Stimulated activated naive CD4-positive, alpha-beta T cell treated with Interleukin-2 at 50 U/mL for 16 hours (primary cell): ENCODE measurements at regions not wholly inside any gene's neighbourhood (a gene's known extent, or its start where the extent isn't known, plus 50 kb on each side); places are given as distances from the start of the nearest gene placed in this dataset.

Experiments
- DNase-seq: peaks from one replicate; lab custom pipeline; 2025; lab: John Stamatoyannopoulos, UW

DNA sequence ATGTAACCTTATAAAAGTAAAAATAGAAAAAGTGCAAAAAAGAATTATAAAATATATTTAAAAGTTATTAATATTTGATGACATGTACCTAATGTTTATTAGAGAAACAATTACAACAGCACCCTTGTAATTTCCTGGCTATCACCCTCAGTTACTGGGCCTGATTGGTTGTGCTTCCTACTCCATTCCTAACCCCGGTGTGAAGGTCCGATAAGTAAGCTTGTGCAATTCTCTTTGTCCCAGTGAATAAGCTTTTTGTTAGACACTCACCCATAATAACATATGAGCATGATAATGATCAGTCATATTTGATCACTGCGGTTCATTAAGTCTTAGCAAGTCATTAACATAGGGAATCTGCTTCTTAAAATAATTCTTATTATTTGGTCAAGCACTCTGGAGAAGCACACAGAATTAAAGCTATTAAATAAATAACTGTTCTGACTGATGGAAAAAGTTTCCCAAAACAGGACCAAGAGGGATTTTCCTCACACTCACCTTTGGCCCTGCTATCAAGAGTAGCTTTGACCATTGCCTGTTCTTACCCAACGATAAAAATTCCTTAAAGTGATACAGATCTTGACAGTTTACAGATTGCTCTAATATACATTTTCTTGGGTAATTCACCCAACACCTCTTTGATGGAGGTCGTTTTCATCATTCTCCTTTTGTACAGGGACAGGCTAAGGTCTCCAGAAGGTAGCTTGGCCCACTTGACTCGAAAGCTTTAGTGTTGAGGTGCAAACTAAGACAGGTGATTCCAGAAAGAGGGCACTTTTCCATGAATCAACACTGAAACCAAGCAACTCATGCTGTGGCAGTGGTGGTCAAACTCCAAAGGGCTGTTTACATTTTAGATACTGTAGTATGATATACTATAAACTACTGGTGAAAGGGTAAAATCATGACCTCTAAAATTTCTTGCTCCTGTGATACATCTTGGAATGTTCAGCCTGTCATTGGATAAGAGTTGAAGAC lies 543.0 kb upstream of the KCNMB2 start:
- DNase-seq: no peak

GRCh38 chr3:177994976-177995375 lies 541.3 kb upstream of the KCNMB2 start:
- DNase-seq: no peak

DNA sequence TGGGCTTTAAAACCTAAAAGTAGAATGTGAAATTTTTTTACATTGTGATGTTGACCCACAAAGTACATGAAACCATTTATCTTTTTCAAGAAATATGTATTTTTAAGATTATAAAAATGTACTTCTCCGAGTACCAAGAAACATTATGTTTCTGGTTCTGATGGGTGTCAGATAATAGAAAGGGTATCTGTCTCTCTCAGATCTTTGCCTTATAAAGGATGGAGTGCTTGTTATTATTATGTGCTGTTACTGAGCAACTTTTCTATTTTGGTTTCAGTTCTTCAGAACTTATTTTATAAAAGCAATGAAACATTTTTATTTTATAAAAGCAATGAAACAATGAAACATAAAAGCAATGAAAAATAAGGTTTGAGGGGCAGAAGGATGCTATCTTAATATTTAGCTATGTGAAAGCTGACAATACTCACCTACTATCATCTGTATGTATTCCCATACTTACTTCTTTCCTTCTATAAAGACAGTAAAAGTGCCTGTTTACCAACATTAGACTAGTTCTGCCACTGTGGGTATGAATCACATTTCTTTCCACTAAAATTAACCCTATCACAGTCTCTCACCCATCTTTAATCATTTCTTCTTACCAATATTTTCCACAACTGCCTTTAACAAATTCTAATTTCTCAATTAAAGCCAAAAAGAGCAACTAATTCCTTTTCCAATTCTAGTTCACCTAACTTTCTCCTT lies 540.7 kb upstream of the KCNMB2 start:
- DNase-seq: no peak

DNA sequence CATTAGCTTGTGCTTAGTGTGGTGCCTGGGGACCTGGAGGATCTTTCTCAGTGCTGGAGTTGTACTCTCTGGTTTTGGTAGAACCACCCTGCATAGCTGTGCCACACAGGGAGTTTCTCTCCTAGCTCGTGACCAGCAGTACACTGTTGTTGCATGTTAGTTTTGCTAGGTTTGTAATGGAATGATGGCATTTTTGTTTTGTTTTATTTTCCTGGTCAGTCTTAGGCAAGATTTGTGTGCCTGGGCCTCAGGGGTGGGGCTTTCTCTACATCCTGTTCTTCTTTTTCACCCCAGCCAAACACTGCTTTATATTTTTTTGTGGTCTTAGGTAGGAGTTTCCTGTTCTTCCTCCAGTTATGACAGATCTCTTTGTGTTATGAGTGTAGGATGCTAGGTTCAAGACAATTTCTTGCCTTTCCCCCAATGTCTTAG lies 534.5 kb upstream of the KCNMB2 start:
- DNase-seq: no peak

- DNase-seq: no peak
Observed at GRCh38 chr3:178002113-178002512, 534.1 kb upstream of the KCNMB2 start.

- DNase-seq: no peak
Observed at GRCh38 chr3:178003756-178004155, 532.5 kb upstream of the KCNMB2 start.

DNA sequence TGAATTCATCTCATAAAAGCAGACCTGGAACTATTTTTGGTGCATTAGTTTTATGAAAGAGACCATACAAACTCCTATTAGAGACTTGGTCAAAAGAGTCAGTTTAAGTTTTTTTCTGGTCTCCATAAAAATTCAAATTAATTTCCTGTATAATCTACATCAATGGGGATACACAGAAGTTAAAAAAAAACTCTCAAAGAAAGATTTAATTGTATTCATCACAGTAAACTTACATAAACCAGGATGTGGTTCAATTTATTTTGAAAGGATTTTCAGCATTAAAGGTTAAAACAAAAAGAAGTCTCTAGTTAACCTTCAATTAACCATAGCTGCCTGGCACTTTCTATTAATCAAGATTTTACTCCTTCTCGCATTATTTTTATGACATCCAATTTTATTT lies 530.3 kb upstream of the KCNMB2 start:
- no peak for DNase-seq

GRCh38 chr3:178010306-178010705 lies 525.9 kb upstream of the KCNMB2 start:
- no peak for DNase-seq

GRCh38 chr3:178019645-178020044 lies 516.6 kb upstream of the KCNMB2 start:
- no peak for DNase-seq

- DNase-seq: no peak
Observed at GRCh38 chr3:178022599-178022998, 513.6 kb upstream of the KCNMB2 start.

- no peak for DNase-seq
Observed at GRCh38 chr3:178028933-178029332, 507.3 kb upstream of the KCNMB2 start.

DNA sequence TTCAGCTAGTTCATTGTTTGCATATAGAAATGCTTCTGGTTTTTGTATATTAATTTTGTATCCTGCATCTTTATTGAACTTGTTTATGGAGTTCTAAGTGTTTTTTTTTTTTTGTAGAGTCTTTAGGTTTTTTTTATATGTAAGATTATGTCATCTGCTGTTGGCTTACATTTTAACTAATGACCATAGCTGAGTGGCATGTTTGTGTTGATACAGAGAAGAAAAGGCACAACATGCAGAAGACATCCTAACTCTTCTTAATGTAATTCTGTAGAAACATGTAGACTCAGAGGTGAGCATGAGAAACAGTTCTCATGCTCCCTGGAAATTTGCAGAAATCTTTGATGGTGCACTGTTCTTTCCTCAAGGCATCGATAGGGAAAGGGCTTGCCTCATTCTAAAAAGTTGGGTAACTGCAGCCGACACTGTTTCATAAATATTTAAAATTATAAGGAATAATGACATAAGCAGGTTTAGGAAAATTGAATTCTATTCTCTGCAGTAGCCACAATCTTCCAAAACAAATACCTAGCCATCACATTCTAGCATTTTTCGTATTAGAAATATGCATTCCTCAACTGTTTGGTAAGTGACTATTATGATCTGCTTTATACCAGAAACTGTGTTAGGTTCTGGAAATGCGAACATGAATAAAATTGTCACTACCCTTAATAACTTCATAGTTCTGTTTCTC lies 499.6 kb upstream of the KCNMB2 start:
- no peak for DNase-seq

GRCh38 chr3:178041931-178042330 lies 494.3 kb upstream of the KCNMB2 start:
- DNase-seq: no peak

GRCh38 chr3:178042376-178042775 lies 493.9 kb upstream of the KCNMB2 start:
- DNase-seq: no peak

DNA sequence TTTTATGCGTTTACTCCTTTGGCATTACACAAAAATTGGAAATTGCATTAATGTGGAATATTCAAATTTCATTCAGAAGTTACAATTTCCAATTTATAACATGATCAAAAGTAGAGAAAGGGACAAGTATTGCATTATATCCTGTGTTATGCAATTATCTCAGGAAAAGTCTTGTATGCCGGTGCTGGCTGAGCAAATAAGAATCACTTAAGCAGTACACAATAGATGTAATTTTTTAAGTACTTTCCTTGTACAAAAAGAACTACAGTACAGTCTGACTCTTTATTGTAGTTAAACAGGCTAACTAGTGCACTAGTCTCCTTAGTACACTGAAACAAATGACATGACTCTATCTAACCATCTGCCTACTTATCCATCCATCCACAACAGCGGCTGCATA lies 493.2 kb upstream of the KCNMB2 start:
- DNase-seq: no peak

DNA sequence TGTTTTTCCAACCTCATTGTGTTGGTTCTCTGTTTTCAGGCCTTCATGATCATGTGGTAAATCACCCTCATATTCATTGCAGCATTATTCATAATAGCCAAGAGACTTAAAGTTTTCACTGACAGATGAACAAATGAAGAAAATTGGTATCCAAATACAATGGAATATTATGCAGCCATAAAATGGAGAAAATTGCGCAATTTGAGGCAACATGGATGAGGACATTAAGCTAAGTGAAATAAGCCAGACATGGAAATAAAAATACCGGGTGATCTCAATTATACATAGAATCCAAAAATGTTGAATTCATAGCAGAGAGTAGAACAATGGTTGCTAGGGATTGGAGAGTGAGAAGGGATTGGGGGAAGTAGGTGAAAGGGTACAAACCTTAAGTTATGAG lies 491.9 kb upstream of the KCNMB2 start:
- no peak for DNase-seq

GRCh38 chr3:178047496-178047895 lies 488.7 kb upstream of the KCNMB2 start:
- DNase-seq: no peak

DNA sequence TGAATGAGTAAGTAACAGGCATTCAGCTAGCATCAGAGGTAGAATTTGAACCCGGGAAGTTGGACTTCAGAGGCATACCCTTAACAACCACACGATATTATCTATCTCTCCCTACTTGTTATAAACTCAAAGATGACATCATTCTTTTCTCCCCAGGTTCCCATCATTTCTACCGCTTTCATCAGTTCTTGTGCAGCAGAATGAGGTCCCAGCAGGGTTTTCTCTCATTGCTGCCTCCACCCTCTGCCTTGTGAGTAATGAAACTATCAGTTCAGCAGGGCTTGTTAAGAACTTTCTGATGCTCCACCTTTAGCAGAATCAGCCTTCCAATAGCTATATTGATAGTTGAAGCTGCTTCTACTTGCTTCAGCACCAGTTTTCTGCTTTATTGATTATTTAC lies 487.5 kb upstream of the KCNMB2 start:
- no peak for DNase-seq

DNA sequence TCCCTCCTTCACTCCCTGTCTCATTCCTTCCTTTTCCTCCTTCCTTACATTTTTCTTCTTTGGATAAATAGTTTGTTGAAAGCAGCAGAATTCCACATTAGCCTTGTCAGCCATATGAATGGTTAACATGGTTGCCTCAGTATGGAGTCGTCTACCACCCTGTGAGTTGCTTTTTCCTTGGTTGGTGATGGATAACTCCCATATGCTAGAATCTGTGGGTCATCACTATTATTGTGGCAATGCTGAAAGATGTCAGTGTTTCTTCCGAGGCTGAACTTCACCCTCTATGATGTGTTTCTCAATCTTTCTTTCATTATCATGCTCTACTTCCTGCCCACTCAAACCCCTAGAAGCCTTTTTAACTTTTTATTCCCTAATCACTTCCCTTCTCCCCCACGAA lies 481.8 kb upstream of the KCNMB2 start:
- no peak for DNase-seq

DNA sequence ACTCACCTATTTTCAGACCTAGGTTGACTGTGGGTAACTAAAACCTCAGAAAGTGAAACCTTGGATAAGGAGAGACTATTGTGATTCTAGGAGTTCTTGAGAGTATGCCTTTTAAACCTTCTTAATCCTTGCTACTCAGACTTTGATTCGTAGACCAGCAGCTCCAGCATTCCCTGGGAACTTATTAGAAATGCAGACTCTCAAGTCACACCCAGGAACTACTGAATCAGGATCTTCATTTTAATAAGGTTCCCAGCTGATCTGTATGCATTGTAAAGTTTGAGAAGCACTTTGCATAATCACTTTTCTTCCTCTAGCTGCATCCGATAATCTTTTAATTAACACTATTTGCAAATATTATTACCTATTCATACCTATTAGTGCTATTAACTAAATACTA lies 480.3 kb upstream of the KCNMB2 start:
- no peak for DNase-seq

GRCh38 chr3:178056868-178057267 lies 479.4 kb upstream of the KCNMB2 start:
- no peak for DNase-seq

- no peak for DNase-seq
Observed at GRCh38 chr3:178058629-178059028, 477.6 kb upstream of the KCNMB2 start.

DNA sequence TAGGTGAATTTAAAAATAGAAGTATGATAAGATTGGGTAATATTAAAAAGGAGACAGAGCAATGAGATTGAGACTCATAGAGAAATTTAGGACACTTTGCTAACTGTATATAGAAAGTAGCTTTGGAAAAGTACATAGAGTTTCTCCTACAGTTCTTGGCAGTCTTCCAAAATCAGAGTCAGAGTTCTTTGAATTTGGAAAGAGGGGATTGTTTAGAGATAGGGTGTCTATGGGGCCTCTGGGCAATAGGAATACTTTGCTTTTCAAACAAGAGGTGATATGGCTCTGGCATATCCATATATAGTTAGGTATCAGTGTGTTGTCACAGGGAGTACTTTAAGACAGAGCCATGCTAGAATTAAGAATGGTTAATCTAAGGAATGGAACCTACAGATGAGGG lies 477.1 kb upstream of the KCNMB2 start:
- DNase-seq: no peak
